SKM-1 treated with dmso at 0.1 percent for 144 hours (cell line): ENCODE measurements at regions not wholly inside any gene's neighbourhood (a gene's known extent, or its start where the extent isn't known, plus 50 kb on each side); places are given as distances from the start of the nearest gene placed in this dataset.
"Not testable (repeated sequence)": the region's sequence is repeated elsewhere in the genome, so short reads cannot be mapped to it uniquely, and the experiment has no call there.

ENCODE experiments used
- DNase-seq: peaks from one replicate; lab custom pipeline; 2025; ENCODE audit not compliant: unreplicated experiment; lab: John Stamatoyannopoulos, UW

DNA sequence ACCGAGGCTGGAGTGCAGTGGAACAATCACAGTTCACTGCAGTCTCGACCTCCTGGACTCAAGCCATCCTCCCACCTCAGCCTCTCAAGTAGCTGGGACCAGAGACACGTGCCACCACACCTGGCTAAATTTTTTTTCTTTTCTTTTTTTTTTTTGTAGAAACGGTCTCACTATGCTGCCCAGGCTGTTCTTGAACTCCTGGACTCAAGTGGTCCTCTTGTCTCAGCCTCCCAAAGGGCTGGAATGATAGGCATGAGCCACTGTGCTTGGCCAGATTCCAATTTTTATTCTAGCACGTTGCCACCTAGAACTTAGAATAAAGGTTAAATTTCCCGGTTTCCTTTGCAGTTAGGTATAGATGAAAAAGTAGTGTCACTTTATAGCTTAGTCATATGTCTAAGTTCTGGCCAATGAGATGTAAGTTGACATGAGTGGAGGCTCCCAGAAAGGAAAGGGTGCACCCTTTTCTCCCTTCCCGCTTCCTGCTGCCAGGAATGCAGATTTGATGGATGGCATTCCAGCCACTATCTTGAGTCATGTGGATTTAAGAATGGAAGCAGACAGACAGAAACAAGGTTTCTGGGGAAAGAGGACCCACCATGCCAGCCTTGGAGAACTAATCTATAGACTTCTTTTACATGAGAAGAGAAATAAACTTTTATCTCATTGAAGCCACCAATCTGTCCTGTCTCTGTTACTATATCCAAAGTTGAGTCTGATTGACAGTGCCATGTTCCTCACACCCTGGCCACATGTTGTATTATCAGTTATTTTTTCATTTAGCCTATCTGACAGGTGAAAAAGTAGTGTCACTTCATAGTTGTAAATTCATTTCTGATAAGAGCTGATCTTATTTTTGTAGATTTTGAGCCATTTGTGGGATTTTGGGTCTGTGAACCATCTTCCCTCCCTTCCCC lies 60.6 kb upstream of the NCOA3 start:
- DNase-seq: no peak

DNA sequence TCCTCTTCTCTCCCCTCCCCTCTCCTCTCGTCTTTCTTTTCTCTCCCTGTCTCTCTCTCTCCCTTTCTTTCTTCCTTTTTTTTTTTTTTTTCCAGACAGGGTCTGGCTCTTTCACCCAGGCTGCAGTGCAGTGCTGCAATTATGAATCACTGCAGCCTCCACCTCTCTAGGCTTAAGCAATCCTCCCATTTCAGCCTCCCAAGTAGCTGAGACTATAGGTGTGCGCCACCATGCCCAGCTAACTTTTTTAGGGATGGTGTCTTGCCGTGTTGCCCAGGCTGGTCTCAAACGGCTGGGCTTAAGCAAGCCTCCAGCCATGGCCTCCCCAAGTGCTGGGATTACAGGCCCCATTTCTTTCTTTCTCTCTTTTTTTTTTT lies 59.9 kb upstream of the NCOA3 start:
- no peak for DNase-seq

DNA sequence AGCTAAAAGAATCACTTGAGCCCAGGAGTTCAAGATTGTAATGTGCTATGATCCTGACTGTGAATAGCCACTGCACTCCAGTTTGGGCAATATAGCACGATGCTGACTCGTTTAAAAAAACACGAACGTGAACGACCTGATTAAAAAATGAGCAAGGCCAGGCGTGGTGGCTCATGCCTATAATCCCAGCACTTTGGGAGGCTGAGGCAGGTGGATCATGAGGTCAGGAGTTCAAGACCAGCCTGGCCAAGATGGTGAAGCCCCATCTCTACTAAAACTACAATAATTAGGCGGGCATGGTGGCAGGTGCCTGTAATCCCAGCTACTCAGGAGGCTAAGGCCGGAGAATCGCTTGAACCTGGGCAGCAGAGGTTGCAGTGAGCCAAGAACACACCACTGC lies 58.6 kb upstream of the NCOA3 start:
- not testable (repeated sequence) for DNase-seq

DNA sequence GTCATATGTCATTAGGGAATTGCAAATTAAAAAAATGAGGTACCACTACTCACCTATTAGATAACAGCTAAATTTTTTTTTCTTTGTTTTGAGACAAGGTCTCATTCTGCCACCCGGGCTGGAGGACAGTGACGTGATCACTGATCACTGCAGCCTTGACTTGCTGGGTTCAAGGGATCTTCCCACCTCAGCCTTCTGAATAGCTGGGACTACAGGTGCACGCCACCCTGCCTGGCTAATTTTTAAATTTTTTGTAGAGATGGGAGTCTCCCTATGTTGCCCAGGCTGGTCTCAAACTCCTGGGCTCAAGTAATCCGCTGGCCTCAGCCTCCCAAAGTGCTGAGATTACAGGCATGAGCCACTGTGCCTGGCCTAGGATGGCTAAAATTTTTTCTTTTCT lies 57.1 kb upstream of the NCOA3 start:
- DNase-seq: no peak

DNA sequence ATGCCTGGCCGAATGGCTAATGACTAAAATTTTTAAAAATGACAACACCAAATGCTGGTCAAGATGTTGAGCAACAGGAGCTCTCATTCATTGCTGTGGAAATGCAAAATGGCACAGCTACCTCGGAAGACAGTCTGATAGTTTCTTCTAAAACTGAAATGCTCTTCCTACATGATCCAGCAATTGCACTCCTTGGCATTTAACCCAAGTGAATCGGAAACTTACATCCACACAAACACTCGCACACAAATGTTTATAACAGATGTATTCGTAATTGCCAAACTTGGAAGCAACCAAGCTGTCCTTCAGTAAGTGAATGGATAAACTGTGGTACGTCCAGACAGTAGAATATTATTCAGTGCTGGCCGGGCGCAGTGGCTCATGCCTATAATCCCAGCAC lies 56.4 kb upstream of the NCOA3 start:
- DNase-seq: no peak

DNA sequence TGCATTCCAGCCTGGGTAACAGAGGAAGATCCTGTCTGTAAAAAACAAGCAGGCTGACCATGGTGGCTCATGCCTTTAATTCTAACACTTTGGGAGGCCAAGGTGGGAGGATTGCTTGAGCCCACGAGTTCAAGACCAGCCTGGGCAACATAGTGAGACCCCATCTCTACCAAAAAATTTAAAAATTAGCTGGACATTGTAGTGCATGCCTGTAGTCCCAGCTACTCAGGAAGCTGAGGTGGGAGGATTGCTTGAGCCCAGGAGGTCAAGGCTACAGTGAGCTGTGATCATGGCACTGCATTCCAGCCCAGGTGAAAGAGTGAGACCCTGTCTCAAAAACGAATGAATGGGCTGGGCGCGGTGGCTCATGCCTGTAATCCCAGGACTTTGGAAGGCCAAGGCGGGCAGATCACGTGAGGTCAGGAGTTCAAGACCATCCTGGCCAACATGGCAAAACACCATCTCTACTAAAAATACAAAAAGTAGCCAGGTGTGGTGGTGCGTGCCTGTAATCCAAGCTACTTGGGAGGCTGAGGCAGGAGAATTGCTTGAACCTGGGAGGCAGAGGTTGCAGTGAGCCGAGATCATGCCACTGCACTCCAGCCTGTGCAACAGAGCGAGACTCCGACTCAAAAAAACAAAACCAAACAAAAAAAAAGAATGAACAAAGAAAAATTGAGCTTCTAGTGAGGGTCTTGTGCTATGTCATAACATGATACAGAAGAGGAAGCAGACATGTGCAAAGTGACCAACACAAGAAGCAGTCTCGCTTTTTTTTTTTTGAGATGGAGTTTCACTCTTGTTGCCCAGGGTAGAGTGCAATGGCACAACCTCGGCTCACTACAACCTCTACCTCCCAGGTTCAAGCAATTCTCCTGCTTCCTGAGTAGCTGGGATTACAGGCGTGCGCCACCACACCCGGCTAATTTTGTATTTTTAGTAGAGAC lies 54.1 kb upstream of the NCOA3 start:
- DNase-seq: not testable (repeated sequence)

DNA sequence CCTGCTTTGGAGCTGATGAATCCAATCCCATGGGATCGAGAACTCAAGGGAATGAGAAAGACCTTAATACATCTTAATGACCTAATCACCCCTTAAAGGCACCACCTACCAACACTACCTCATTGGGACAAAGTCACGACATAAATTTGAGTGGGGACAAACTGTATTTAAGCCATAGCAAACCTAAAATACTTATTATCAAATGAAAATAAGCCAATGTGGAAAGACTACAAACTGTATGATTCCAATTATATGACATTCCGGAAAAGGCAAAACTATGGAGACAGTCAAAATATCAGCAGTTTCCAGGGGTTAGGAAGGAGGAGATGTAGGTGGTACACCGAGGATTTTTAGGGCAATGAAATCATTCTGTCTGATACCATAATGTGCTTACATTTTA lies 53.3 kb upstream of the NCOA3 start:
- DNase-seq: no peak

DNA sequence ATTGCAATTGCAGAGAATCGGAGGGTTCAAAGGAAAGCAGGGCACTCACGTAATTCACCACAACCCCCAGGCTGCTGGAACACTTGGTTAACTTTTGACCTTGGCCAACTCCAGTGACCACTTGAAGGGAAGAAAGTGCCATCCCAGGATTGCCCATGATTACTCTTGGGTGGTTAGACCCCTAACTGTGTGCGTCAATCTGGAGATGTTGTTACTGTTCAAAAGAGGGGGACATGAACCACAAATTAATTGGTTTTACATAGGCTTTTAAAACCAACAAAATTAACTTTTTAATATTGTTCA lies 50.1 kb upstream of the NCOA3 start:
- DNase-seq: no peak
